Keratinocyte (primary cell): ENCODE measurements at regions not wholly inside any gene's neighbourhood (a gene's known extent, or its start where the extent isn't known, plus 50 kb on each side); places are given as distances from the start of the nearest gene placed in this dataset.

ENCODE experiments used
- DNase-seq: peaks from one replicate; pipeline ENCODE4 v3.0.0-alpha.2; 2011; ENCODE audit warnings: low read depth, missing footprints, low spot score
- FAIRE-seq: peaks from 2 replicates; lab custom pipeline; 2011; peaks lifted over from hg19 to GRCh38; lab: Jason Lieb, UNC
- H2AFZ ChIP-seq: 2 replicates; pipeline ENCODE4 v1.6.0; 2012; ENCODE audit warnings: low read length, control low read depth, inconsistent platforms; ENCODE audit not compliant: control insufficient read depth
- H3K27ac ChIP-seq: 2 replicates; pipeline ENCODE4 v1.5.1; 2011; ENCODE audit warnings: low read length; ENCODE audit not compliant: control insufficient read depth, insufficient read depth
- H3K27me3 ChIP-seq: 3 replicates; pipeline ENCODE4 v1.6.0; 2011; ENCODE audit warnings: low read length; ENCODE audit not compliant: control insufficient read depth, insufficient read depth; ENCODE audit errors: extremely low read depth
- H3K36me3 ChIP-seq, 2 experiments: 2 replicates in 1 of 2; 3 replicates in 1 of 2; pipeline ENCODE4 v1.5.1; 2011; ENCODE audit warnings: low read length in 2 of 2, mild to moderate bottlenecking in 1 of 2; ENCODE audit not compliant: control insufficient read depth in 2 of 2, insufficient read depth in 2 of 2; ENCODE audit errors: extremely low read depth in 1 of 2
- H3K4me1 ChIP-seq: 3 replicates; pipeline ENCODE4 v1.5.1; 2011; ENCODE audit warnings: low read length; ENCODE audit not compliant: control insufficient read depth, insufficient read depth; ENCODE audit errors: extremely low read depth
- H3K4me2 ChIP-seq: 3 replicates; pipeline ENCODE4 v1.6.0; 2011; ENCODE audit warnings: low read depth, low read length; ENCODE audit not compliant: control insufficient read depth, insufficient read depth; ENCODE audit errors: extremely low read depth
- H3K4me3 ChIP-seq, 3 experiments: fragments of 200-600 bp in 1 of 3; sonication (generic) in 1 of 3; 2 replicates in 2 of 3; 3 replicates in 1 of 3; pipeline ENCODE4 v1.5.1; 2011 to 2016; ENCODE audit warnings: low read length in 3 of 3, mild to moderate bottlenecking in 3 of 3, control low read depth in 2 of 3, inconsistent platforms in 1 of 3, low read depth in 1 of 3, mixed read lengths in 1 of 3, mixed run types in 1 of 3, moderate library complexity in 1 of 3; ENCODE audit not compliant: control insufficient read depth in 2 of 3, insufficient read depth in 2 of 3; ENCODE audit errors: extremely low read depth in 1 of 3
- H3K79me2 ChIP-seq: 2 replicates; pipeline ENCODE4 v1.6.0; 2012; ENCODE audit warnings: low read length; ENCODE audit not compliant: control insufficient read depth, insufficient read depth
- H3K9ac ChIP-seq: 3 replicates; pipeline ENCODE4 v1.6.0; 2011; ENCODE audit warnings: low read length; ENCODE audit not compliant: control insufficient read depth, insufficient read depth; ENCODE audit errors: extremely low read depth
- H3K9me1 ChIP-seq: 3 replicates; pipeline ENCODE4 v1.6.0; 2011; ENCODE audit warnings: low read length; ENCODE audit not compliant: control insufficient read depth, insufficient read depth; ENCODE audit errors: extremely low read depth
- H3K9me3 ChIP-seq: 2 replicates; pipeline ENCODE4 v1.5.1; 2012; ENCODE audit warnings: low read depth, low read length; ENCODE audit not compliant: control insufficient read depth
- H4K20me1 ChIP-seq: 3 replicates; pipeline ENCODE4 v1.6.0; 2011; ENCODE audit warnings: low read length; ENCODE audit not compliant: control insufficient read depth, insufficient read depth; ENCODE audit errors: extremely low read depth
- EZH2 ChIP-seq: IDR thresholded peaks from one replicate; pipeline ENCODE4 v1.6.1; 2012; ENCODE audit warnings: inconsistent platforms, mild to moderate bottlenecking, low read length, moderate library complexity
- dilution Hi-C: fragments of 300-500 bp; cut with MboI; formaldehyde crosslinking; loops from one replicate; pipeline ENCODE4 v1.7.0; 2020; ENCODE audit warnings: low sequenced_read_pairs; ENCODE audit not compliant: extremely low pct_ligation_motif_present
- TF ChIP-seq, protein P1 (sequence below), 3 experiments: IDR thresholded peaks in 1 of 3; conservative IDR thresholded peaks in 1 of 3; optimal IDR thresholded peaks in 1 of 3; 2 replicates in 2 of 3; 3 replicates in 1 of 3; pipeline versions ENCODE3 to v1.5.1; 2011; ENCODE audit warnings: low read length in 3 of 3, mild to moderate bottlenecking in 3 of 3, moderate library complexity in 2 of 3, control low read depth in 1 of 3, inconsistent platforms in 1 of 3; ENCODE audit not compliant: insufficient read depth in 2 of 3; ENCODE audit errors: extremely low read depth in 1 of 3

DNA sequence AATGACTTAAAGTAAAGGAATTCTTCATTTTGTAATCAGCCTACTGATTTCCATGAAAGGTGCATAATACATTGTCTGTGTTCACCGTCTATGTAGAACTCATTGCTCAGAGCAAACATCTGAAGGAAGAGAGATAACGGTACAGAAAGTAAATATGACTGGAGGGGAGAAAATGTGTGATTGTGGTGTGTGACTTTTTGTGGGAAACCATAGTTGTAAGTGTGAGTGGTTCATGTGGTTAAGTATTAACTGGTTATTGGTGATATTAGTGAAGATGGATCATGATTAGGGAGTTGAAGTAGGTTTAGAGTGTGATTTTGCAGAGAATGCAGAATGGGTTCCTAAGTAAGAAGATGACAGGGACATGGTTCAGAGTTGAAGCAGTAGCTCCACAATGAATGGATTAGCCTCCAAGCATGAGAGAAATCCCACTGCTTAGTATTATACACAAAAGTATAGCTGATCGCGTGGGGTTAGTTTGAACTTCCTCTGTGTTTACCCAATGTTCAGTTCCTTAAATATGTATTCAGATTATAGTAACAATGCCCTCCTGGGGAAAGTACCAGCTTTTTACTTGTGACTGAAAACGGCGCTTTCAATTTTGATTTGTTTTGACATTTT is 368.9 kb downstream of the UTRN start:
- no peak overlapping the region for H3K4me2 ChIP-seq
- no peak overlapping the region for H3K27ac ChIP-seq
- H3K9ac ChIP-seq, result no peak overlapping the region
- H3K9me3 ChIP-seq, result no peaks in the 10 kb centered on the region
- peaks cover 8% of the 10 kb centered on the region for H3K4me1 ChIP-seq
- H3K4me3 ChIP-seq, result no peak overlapping the region
- H3K79me2 ChIP-seq, result no peaks in the 10 kb centered on the region
- H3K36me3 ChIP-seq, result no peaks in the 10 kb centered on the region
- no peaks in the 10 kb centered on the region for H3K27me3 ChIP-seq
- dilution Hi-C loops, result no loop called here
- TF ChIP-seq, protein P1, sequence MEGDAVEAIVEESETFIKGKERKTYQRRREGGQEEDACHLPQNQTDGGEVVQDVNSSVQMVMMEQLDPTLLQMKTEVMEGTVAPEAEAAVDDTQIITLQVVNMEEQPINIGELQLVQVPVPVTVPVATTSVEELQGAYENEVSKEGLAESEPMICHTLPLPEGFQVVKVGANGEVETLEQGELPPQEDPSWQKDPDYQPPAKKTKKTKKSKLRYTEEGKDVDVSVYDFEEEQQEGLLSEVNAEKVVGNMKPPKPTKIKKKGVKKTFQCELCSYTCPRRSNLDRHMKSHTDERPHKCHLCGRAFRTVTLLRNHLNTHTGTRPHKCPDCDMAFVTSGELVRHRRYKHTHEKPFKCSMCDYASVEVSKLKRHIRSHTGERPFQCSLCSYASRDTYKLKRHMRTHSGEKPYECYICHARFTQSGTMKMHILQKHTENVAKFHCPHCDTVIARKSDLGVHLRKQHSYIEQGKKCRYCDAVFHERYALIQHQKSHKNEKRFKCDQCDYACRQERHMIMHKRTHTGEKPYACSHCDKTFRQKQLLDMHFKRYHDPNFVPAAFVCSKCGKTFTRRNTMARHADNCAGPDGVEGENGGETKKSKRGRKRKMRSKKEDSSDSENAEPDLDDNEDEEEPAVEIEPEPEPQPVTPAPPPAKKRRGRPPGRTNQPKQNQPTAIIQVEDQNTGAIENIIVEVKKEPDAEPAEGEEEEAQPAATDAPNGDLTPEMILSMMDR (optimal IDR thresholded peaks at IDR 0.05 in 1 of 3, IDR thresholded peaks at IDR 0.05 in 1 of 3, conservative IDR thresholded peaks at IDR 0.05 in 1 of 3; ENCODE audit: extremely low read depth in 1 of 3, insufficient read depth in 2 of 3, low read length in 3 of 3), result no peak
- TF ChIP-seq EZH2, result no peak
- no peak overlapping the region for H2AFZ ChIP-seq
- no peak for FAIRE-seq
- H4K20me1 ChIP-seq, result no peaks in the 10 kb centered on the region
- DNase-seq, result no peak
- H3K9me1 ChIP-seq, result no peaks in the 10 kb centered on the region

DNA sequence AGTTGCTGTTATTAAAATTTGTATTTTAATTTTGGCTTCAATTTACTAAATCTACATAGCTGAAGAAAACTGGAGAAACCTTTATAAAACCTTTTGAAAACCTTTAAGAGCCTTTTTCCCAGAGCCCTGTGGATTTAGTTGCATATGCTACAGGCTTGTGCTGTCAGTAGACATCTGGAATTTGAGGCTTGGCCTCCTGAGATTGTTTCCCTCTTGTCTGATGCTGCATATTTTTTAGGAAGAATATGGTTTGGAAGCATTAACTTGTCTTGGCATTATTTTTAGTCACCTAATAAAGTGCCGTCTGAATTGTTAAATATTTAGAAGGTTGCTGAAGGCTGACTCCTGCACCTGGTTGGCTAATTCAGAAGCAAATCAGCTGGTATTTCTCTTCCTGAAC is 369.4 kb downstream of the UTRN start:
- H3K27ac ChIP-seq, result no peak overlapping the region
- no peaks in the 10 kb centered on the region for H3K9me1 ChIP-seq
- no peak for TF ChIP-seq EZH2
- TF ChIP-seq, protein P1 (optimal IDR thresholded peaks at IDR 0.05 in 1 of 3, IDR thresholded peaks at IDR 0.05 in 1 of 3, conservative IDR thresholded peaks at IDR 0.05 in 1 of 3; ENCODE audit: extremely low read depth in 1 of 3, insufficient read depth in 2 of 3, low read length in 3 of 3), result no peak
- no peaks in the 10 kb centered on the region for H3K79me2 ChIP-seq
- H4K20me1 ChIP-seq, result no peaks in the 10 kb centered on the region
- no peak overlapping the region for H3K4me3 ChIP-seq
- H3K4me2 ChIP-seq, result no peak overlapping the region
- no peak for FAIRE-seq
- H2AFZ ChIP-seq, result no peak overlapping the region
- no peaks in the 10 kb centered on the region for H3K9me3 ChIP-seq
- dilution Hi-C loops, result no loop called here
- no peak overlapping the region for H3K9ac ChIP-seq
- peaks cover 8% of the 10 kb centered on the region for H3K4me1 ChIP-seq
- no peaks in the 10 kb centered on the region for H3K36me3 ChIP-seq
- DNase-seq, result no peak
- no peaks in the 10 kb centered on the region for H3K27me3 ChIP-seq
